OCI-LY1 (cell line): ENCODE measurements at regions not wholly inside any gene's neighbourhood (a gene's known extent, or its start where the extent isn't known, plus 50 kb on each side); places are given as distances from the start of the nearest gene placed in this dataset.

ENCODE experiments used
- H2AFZ ChIP-seq: fragments of 200-600 bp; sonication (generic), shearing (Covaris generic); 2 replicates; pipeline ENCODE4 v1.6.0; 2014; ENCODE audit warnings: antibody characterized with exemption, mild to moderate bottlenecking, low read length
- H3F3A ChIP-seq: fragments of 200-600 bp; sonication (generic), shearing (Covaris generic); 2 replicates; pipeline ENCODE4 v1.6.0; 2014; ENCODE audit warnings: mild to moderate bottlenecking, antibody characterized with exemption, low read length, moderate library complexity; ENCODE audit not compliant: insufficient read depth
- H3K27ac ChIP-seq: fragments of 200-600 bp; sonication (generic); 2 replicates; pipeline ENCODE4 v1.5.1; 2014; ENCODE audit warnings: low read length, mixed run types, mild to moderate bottlenecking, low read depth; ENCODE audit not compliant: poor library complexity, severe bottlenecking
- H3K27me3 ChIP-seq: fragments of 200-600 bp; sonication (generic); 2 replicates; pipeline ENCODE4 v1.6.0; 2014; ENCODE audit warnings: antibody characterized with exemption, mild to moderate bottlenecking, low read length, moderate library complexity; ENCODE audit not compliant: insufficient read depth
- H3K36me3 ChIP-seq: fragments of 200-600 bp; sonication (generic); 2 replicates; pipeline ENCODE4 v1.6.1; 2014; ENCODE audit warnings: mild to moderate bottlenecking, antibody characterized with exemption, low read length, moderate library complexity, mixed read lengths; ENCODE audit not compliant: insufficient read depth
- H3K4me1 ChIP-seq: fragments of 200-600 bp; sonication (generic); 2 replicates; pipeline ENCODE4 v1.5.1; 2014; ENCODE audit warnings: mild to moderate bottlenecking, low read length, moderate library complexity; ENCODE audit not compliant: insufficient read depth, severe bottlenecking
- H3K4me2 ChIP-seq: fragments of 200-600 bp; sonication (generic), shearing (Covaris generic); 2 replicates; pipeline ENCODE4 v1.6.1; 2014; ENCODE audit warnings: low read length
- H3K4me3 ChIP-seq: fragments of 200-600 bp; sonication (generic); 2 replicates; pipeline ENCODE4 v1.5.1; 2014; ENCODE audit warnings: low read length, low read depth, mild to moderate bottlenecking, mixed read lengths; ENCODE audit not compliant: poor library complexity, severe bottlenecking
- H3K79me2 ChIP-seq: fragments of 200-600 bp; shearing (Covaris generic); 2 replicates; pipeline ENCODE4 v1.6.1; 2016; ENCODE audit warnings: mixed run types, low read length, mixed read lengths; ENCODE audit not compliant: insufficient read depth
- H3K9ac ChIP-seq: fragments of 200-600 bp; sonication (generic), shearing (Covaris generic); 2 replicates; pipeline ENCODE4 v1.6.1; 2014; ENCODE audit warnings: mild to moderate bottlenecking, low read length, mixed read lengths
- H3K9me2 ChIP-seq: fragments of 200-600 bp; sonication (generic), shearing (Covaris generic); 2 replicates; pipeline ENCODE4 v1.6.1; 2014; ENCODE audit warnings: low read depth, mild to moderate bottlenecking, low read length, mixed read lengths
- H3K9me3 ChIP-seq: fragments of 200-600 bp; shearing (Covaris generic); 2 replicates; pipeline ENCODE4 v1.6.1; 2014; ENCODE audit warnings: low read length, mixed read lengths
- H4K20me1 ChIP-seq: fragments of 200-600 bp; sonication (generic), shearing (Covaris generic); 2 replicates; pipeline ENCODE4 v1.6.0; 2016; ENCODE audit warnings: mild to moderate bottlenecking, low read length; ENCODE audit not compliant: insufficient read depth
- CTCF ChIP-seq: fragments of 200-600 bp; sonication (generic), shearing (Covaris generic); IDR thresholded peaks from 2 replicates; pipeline ENCODE4 v1.5.1; 2017; ENCODE audit warnings: mild to moderate bottlenecking, antibody characterized with exemption, low read length, moderate library complexity, mixed read lengths
- EZH2 ChIP-seq: fragments of 200-600 bp; sonication (generic), shearing (Covaris generic); IDR thresholded peaks from 2 replicates; pipeline ENCODE4 v1.8.0; 2017; ENCODE audit warnings: borderline replicate concordance, mixed run types, mild to moderate bottlenecking, antibody characterized with exemption, low read length, moderate library complexity, mixed read lengths

GRCh38 chr4:107304699-107305286 is 268.7 kb upstream of the DKK2 start:
- Histone ChIP-seq H3K9me3 (no peaks in the 10 kb centered on the region), H3K9me2 (no peaks in the 10 kb centered on the region), H3K27me3 (no peaks in the 10 kb centered on the region), H3K36me3 (no peaks in the 10 kb centered on the region), H3K79me2 (no peaks in the 10 kb centered on the region), H3K4me1 (no peaks in the 10 kb centered on the region), H3K4me2 (no peak overlapping the region), H3K27ac (no peak overlapping the region), H3K4me3 (no peak overlapping the region), H4K20me1 (no peaks in the 10 kb centered on the region), H3F3A (no peaks in the 10 kb centered on the region), H2AFZ (no peak overlapping the region), H3K9ac (no peak overlapping the region)
- no peak for TF ChIP-seq CTCF
- no peak for TF ChIP-seq EZH2

GRCh38 chr4:107299646-107300045 is 263.5 kb upstream of the DKK2 start:
- no peak for TF ChIP-seq EZH2
- TF ChIP-seq CTCF = no peak

GRCh38 chr4:107292979-107293378 is 256.9 kb upstream of the DKK2 start:
- H3K4me3 ChIP-seq = no peak overlapping the region
- no peaks in the 10 kb centered on the region for H3K36me3 ChIP-seq
- H3K9ac ChIP-seq = no peak overlapping the region
- H3K9me2 ChIP-seq = no peaks in the 10 kb centered on the region
- H2AFZ ChIP-seq = no peak overlapping the region
- no peaks in the 10 kb centered on the region for H4K20me1 ChIP-seq
- H3K4me1 ChIP-seq = no peaks in the 10 kb centered on the region
- no peak overlapping the region for H3K27ac ChIP-seq
- no peak overlapping the region for H3K4me2 ChIP-seq
- TF ChIP-seq EZH2 (no peak), CTCF (no peak)
- no peaks in the 10 kb centered on the region for H3F3A ChIP-seq
- no peaks in the 10 kb centered on the region for H3K79me2 ChIP-seq
- no peaks in the 10 kb centered on the region for H3K27me3 ChIP-seq
- H3K9me3 ChIP-seq = no peaks in the 10 kb centered on the region

More at GRCh38 chr4:107299646-107300045, 263.5 kb upstream of the DKK2 start:
- H3K4me3 ChIP-seq = no peak overlapping the region
- H3K36me3 ChIP-seq = no peaks in the 10 kb centered on the region
- no peaks in the 10 kb centered on the region for H3K79me2 ChIP-seq
- no peaks in the 10 kb centered on the region for H3K27me3 ChIP-seq
- no peaks in the 10 kb centered on the region for H3K9me2 ChIP-seq
- H3K4me1 ChIP-seq = no peaks in the 10 kb centered on the region
- no peak overlapping the region for H3K4me2 ChIP-seq
- H3K9me3 ChIP-seq = no peaks in the 10 kb centered on the region
- H3F3A ChIP-seq = no peaks in the 10 kb centered on the region
- no peak overlapping the region for H3K27ac ChIP-seq
- H3K9ac ChIP-seq = no peak overlapping the region
- no peaks in the 10 kb centered on the region for H4K20me1 ChIP-seq
- H2AFZ ChIP-seq = no peak overlapping the region
